ENCODE measurements at regions not wholly inside any gene's neighbourhood (a gene's known extent, or its start where the extent isn't known, plus 50 kb on each side); places are given as distances from the start of the nearest gene placed in this dataset.

- Mint-ChIP-seq H3K9me3 (no peaks in the 10 kb centered on the region), H3K4me3 (no peak overlapping the region), H3K4me1 (peaks cover 8% of the 10 kb centered on the region), H3K36me3 (ENCODE audit: low read depth) (no peaks in the 10 kb centered on the region), H3K27ac (no peak overlapping the region), H3K27me3 (ENCODE audit: insufficient read depth) (no peaks in the 10 kb centered on the region)
- Histone ChIP-seq H3K9me3 (ENCODE audit: control insufficient read depth, low read length) (no peaks in the 10 kb centered on the region), H3K27me3 (ENCODE audit: control insufficient read depth, insufficient read depth, low read length, poor library complexity, severe bottlenecking) (no peaks in the 10 kb centered on the region), H3K36me3 (ENCODE audit: control insufficient read depth, insufficient read depth, low read length) (no peaks in the 10 kb centered on the region), H3K4me3 (ENCODE audit: low read length) (no peak overlapping the region), H3K4me1 (ENCODE audit: control insufficient read depth, insufficient read depth, low read length) (no peaks in the 10 kb centered on the region), H3K27ac (ENCODE audit: low read depth, low read length) (no peak overlapping the region), H3K9ac (ENCODE audit: extremely low read depth, low read length, poor library complexity, severe bottlenecking) (no peak overlapping the region)
- no peak for DNase-seq
- TF ChIP-seq CTCF (conservative IDR thresholded peaks at IDR 0.05) = no peak
- WGBS, 2 experiments (ENCODE audit: insufficient coverage in 1 of 2, insufficient read length in 1 of 2) = 95% methylated on average over 2 of the region's 2 CpGs; no CpG with 5 or more reads in 1 of the 2 experiments
These were observed 1095.7 kb downstream of the IGSF11 start for GRCh38 chr3:117938974-117939373.

- Histone ChIP-seq H3K4me1 (ENCODE audit: control insufficient read depth, insufficient read depth, low read length) (no peaks in the 10 kb centered on the region), H3K27me3 (ENCODE audit: control insufficient read depth, insufficient read depth, low read length, poor library complexity, severe bottlenecking) (no peaks in the 10 kb centered on the region), H3K27ac (ENCODE audit: low read depth, low read length) (no peak overlapping the region), H3K36me3 (ENCODE audit: control insufficient read depth, insufficient read depth, low read length) (no peaks in the 10 kb centered on the region), H3K4me3 (ENCODE audit: low read length) (no peak overlapping the region), H3K9ac (ENCODE audit: extremely low read depth, low read length, poor library complexity, severe bottlenecking) (no peak overlapping the region), H3K9me3 (ENCODE audit: control insufficient read depth, low read length) (no peaks in the 10 kb centered on the region)
- no peak overlapping the region for H3K27ac Mint-ChIP-seq
- no peak for DNase-seq
- H3K4me1 Mint-ChIP-seq = peaks cover 13% of the 10 kb centered on the region
- no peaks in the 10 kb centered on the region for H3K36me3 Mint-ChIP-seq (ENCODE audit: low read depth)
- no peak overlapping the region for H3K4me3 Mint-ChIP-seq
- no peak for TF ChIP-seq CTCF (conservative IDR thresholded peaks at IDR 0.05)
- WGBS, 2 experiments (ENCODE audit: insufficient coverage in 1 of 2, insufficient read length in 1 of 2) = 95 to 100% methylated on average over 1 of the region's 1 CpG
- no peaks in the 10 kb centered on the region for H3K9me3 Mint-ChIP-seq
- no peaks in the 10 kb centered on the region for H3K27me3 Mint-ChIP-seq (ENCODE audit: insufficient read depth)
These were observed 1095.1 kb downstream of the IGSF11 start for GRCh38 chr3:117939425-117940027.

- Mint-ChIP-seq H3K27me3 (ENCODE audit: insufficient read depth) (no peaks in the 10 kb centered on the region), H3K27ac (no peak overlapping the region), H3K4me1 (peaks cover 16% of the 10 kb centered on the region), H3K9me3 (no peaks in the 10 kb centered on the region), H3K4me3 (no peak overlapping the region), H3K36me3 (ENCODE audit: low read depth) (no peaks in the 10 kb centered on the region)
- no peak for TF ChIP-seq CTCF (conservative IDR thresholded peaks at IDR 0.05)
- no peak overlapping the region for H3K9ac ChIP-seq (ENCODE audit: extremely low read depth, low read length, poor library complexity, severe bottlenecking)
- H3K4me1 ChIP-seq (ENCODE audit: control insufficient read depth, insufficient read depth, low read length) = no peaks in the 10 kb centered on the region
- H3K9me3 ChIP-seq (ENCODE audit: control insufficient read depth, low read length) = no peaks in the 10 kb centered on the region
- no peak for DNase-seq
- H3K4me3 ChIP-seq (ENCODE audit: low read length) = no peak overlapping the region
- H3K27me3 ChIP-seq (ENCODE audit: control insufficient read depth, insufficient read depth, low read length, poor library complexity, severe bottlenecking) = no peaks in the 10 kb centered on the region
- H3K27ac ChIP-seq (ENCODE audit: low read depth, low read length) = no peak overlapping the region
- no peaks in the 10 kb centered on the region for H3K36me3 ChIP-seq (ENCODE audit: control insufficient read depth, insufficient read depth, low read length)
These were observed 1093.6 kb downstream of the IGSF11 start for GRCh38 chr3:117941015-117941414.

Measured in endodermal cell (in vitro differentiated cells).